Transverse colon (tissue), 4 donors: ENCODE measurements at regions not wholly inside any gene's neighbourhood (a gene's known extent, or its start where the extent isn't known, plus 50 kb on each side); places are given as distances from the start of the nearest gene placed in this dataset.

Experiments
- EP300 ChIP-seq: sonication (generic); formaldehyde crosslinking; IDR thresholded peaks from one replicate; pipeline ENCODE4 v1.6.1; 2017; ENCODE audit warnings: antibody characterized with exemption, low read depth
- POLR2A ChIP-seq: fragments of 450-650 bp; IDR thresholded peaks from one replicate; pipeline ENCODE4 v1.6.1; 2016; ENCODE audit warnings: antibody characterized with exemption, mild to moderate bottlenecking, moderate library complexity
- POLR2AphosphoS5 ChIP-seq, 3 donors: sonication (generic); formaldehyde crosslinking; IDR thresholded peaks; one replicate each; pipeline ENCODE4 v1.6.1; 2016; ENCODE audit warnings: antibody characterized with exemption in 3 of 3
- TF ChIP-seq, protein P1 (sequence below), 5 experiments: fragments of 200-600 bp in 3 of 5; fragments of 450-650 bp in 2 of 5; sonication (generic) in 3 of 5; IDR thresholded peaks; 1 replicate in 2 of 5; 2 replicates in 3 of 5; pipeline ENCODE4 v1.5.1; 2016 to 2017; ENCODE audit warnings: antibody characterized with exemption in 5 of 5, inconsistent platforms in 3 of 5, mild to moderate bottlenecking in 2 of 5, moderate library complexity in 1 of 5

DNA sequence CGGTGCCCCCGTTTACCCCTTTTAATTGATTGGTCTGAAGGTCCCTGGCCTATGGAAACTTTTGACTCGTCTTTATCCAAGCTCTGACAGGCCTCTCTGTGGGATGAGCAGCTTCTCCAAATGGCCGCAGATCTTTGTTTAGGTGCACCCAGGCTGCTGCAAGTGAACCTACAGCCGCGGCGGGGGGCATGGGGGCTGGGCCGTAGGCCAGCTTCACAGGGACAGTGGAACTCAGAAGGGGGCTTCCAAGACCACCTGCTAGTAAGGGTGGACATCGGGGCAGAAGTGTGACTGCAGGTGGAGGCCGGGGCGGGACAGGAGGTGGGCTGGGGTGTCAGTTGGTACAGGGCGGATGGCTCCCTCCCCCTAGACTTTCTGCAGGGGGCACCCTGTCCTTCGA, 257.5 kb downstream of the SIPA1L2 start:
- TF ChIP-seq EP300: no peak
- no peak for TF ChIP-seq POLR2AphosphoS5 (IDR thresholded peaks at IDR 0.05)
- TF ChIP-seq, protein P1, sequence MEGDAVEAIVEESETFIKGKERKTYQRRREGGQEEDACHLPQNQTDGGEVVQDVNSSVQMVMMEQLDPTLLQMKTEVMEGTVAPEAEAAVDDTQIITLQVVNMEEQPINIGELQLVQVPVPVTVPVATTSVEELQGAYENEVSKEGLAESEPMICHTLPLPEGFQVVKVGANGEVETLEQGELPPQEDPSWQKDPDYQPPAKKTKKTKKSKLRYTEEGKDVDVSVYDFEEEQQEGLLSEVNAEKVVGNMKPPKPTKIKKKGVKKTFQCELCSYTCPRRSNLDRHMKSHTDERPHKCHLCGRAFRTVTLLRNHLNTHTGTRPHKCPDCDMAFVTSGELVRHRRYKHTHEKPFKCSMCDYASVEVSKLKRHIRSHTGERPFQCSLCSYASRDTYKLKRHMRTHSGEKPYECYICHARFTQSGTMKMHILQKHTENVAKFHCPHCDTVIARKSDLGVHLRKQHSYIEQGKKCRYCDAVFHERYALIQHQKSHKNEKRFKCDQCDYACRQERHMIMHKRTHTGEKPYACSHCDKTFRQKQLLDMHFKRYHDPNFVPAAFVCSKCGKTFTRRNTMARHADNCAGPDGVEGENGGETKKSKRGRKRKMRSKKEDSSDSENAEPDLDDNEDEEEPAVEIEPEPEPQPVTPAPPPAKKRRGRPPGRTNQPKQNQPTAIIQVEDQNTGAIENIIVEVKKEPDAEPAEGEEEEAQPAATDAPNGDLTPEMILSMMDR (IDR thresholded peaks at IDR 0.05): no peak
- no peak for TF ChIP-seq POLR2A
